Type B pancreatic cell (in vitro differentiated cells): ENCODE measurements at regions not wholly inside any gene's neighbourhood (a gene's known extent, or its start where the extent isn't known, plus 50 kb on each side); places are given as distances from the start of the nearest gene placed in this dataset.

Source experiments
- DNase-seq: peaks from one replicate; pipeline ENCODE4 v3.0.0; 2021; ENCODE audit warnings: mixed read lengths; ENCODE audit not compliant: unreplicated experiment; ENCODE audit errors: extremely low spot score
- H3K27ac Mint-ChIP-seq: 2 replicates; pipeline ENCODE4 v1.8.0; 2021; ENCODE audit warnings: mild to moderate bottlenecking, mixed read lengths
- H3K27me3 Mint-ChIP-seq: 2 replicates; pipeline ENCODE4 v1.8.0; 2021; ENCODE audit warnings: mixed read lengths
- H3K36me3 Mint-ChIP-seq: 2 replicates; pipeline ENCODE4 v1.8.0; 2021; ENCODE audit warnings: mixed read lengths
- H3K4me1 Mint-ChIP-seq: one replicate; pipeline ENCODE4 v1.8.0; 2021; ENCODE audit warnings: mixed read lengths; ENCODE audit not compliant: unreplicated experiment
- H3K4me3 Mint-ChIP-seq: 2 replicates; pipeline ENCODE4 v1.8.0; 2021; ENCODE audit warnings: mild to moderate bottlenecking, mixed read lengths
- H3K9me3 Mint-ChIP-seq: 2 replicates; pipeline ENCODE4 v1.8.0; 2021; ENCODE audit warnings: mixed read lengths
- TF ChIP-seq, protein P1 (sequence below): fragments of 200-600 bp; sonication (generic); conservative IDR thresholded peaks from 2 replicates; pipeline ENCODE4 v1.5.0; 2021; ENCODE audit warnings: antibody characterized with exemption, mild to moderate bottlenecking

DNA sequence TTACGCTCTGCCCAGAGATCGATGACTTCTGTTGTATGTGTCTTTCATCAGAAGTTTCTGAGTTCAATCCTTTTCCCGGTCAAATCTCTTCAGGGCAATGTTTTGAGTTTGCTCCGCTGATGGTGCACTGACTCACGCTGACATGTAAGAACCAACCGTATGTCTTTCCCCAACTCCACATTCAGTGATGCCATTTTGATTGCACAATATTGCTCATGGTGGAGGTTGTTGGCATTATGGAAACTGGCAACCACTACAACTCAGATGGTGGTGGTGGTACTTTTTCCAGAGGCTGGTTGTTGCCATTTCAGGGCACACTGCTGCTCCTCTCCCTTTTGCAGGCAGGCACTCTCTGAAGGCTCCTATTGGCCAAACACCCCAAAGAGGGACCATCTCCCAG lies 751.5 kb downstream of the DCDC2C start:
- Mint-ChIP-seq H3K27ac (no peak overlapping the region), H3K36me3 (no peaks in the 10 kb centered on the region), H3K4me3 (no peak overlapping the region), H3K9me3 (no peaks in the 10 kb centered on the region), H3K4me1 (no peaks in the 10 kb centered on the region), H3K27me3 (peaks cover 3% of the 10 kb centered on the region)
- DNase-seq, result no peak
- TF ChIP-seq, protein P1, sequence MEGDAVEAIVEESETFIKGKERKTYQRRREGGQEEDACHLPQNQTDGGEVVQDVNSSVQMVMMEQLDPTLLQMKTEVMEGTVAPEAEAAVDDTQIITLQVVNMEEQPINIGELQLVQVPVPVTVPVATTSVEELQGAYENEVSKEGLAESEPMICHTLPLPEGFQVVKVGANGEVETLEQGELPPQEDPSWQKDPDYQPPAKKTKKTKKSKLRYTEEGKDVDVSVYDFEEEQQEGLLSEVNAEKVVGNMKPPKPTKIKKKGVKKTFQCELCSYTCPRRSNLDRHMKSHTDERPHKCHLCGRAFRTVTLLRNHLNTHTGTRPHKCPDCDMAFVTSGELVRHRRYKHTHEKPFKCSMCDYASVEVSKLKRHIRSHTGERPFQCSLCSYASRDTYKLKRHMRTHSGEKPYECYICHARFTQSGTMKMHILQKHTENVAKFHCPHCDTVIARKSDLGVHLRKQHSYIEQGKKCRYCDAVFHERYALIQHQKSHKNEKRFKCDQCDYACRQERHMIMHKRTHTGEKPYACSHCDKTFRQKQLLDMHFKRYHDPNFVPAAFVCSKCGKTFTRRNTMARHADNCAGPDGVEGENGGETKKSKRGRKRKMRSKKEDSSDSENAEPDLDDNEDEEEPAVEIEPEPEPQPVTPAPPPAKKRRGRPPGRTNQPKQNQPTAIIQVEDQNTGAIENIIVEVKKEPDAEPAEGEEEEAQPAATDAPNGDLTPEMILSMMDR, result no peak

DNA sequence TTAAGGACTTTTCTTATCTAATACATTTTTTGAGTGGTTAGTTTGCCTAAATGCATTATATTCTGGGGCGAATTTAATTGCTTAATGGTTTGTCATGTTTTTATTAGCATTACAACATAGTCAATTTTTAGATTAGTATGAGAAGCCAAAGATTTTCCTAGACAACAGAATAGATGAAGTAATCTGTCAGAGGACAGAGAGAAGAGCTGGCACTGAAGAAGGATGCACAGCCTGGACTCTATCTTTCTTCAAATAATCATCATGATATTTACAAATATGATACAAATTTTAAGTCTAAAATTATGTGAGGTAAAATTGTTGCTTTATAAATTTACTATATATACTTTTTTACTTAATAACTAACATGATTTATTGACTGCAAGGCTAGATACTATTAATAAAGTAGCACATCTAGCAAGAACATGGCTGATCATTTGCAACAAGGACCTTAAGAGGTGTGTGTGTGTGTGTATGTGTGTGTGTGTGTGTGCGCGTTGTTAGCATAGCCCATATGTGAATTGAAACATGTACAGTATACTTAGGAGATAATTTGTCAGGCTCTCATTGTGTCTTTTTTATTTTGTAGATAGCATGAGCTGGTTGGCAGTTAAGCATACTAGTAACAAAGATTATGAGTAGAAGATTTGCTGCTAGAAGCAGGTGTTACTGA lies 752.2 kb downstream of the DCDC2C start:
- Mint-ChIP-seq H3K4me3 (no peak overlapping the region), H3K4me1 (no peaks in the 10 kb centered on the region), H3K27ac (no peak overlapping the region), H3K9me3 (no peaks in the 10 kb centered on the region), H3K27me3 (peaks cover 3% of the 10 kb centered on the region), H3K36me3 (no peaks in the 10 kb centered on the region)
- DNase-seq, result no peak
- TF ChIP-seq, protein P1, result no peak

DNA sequence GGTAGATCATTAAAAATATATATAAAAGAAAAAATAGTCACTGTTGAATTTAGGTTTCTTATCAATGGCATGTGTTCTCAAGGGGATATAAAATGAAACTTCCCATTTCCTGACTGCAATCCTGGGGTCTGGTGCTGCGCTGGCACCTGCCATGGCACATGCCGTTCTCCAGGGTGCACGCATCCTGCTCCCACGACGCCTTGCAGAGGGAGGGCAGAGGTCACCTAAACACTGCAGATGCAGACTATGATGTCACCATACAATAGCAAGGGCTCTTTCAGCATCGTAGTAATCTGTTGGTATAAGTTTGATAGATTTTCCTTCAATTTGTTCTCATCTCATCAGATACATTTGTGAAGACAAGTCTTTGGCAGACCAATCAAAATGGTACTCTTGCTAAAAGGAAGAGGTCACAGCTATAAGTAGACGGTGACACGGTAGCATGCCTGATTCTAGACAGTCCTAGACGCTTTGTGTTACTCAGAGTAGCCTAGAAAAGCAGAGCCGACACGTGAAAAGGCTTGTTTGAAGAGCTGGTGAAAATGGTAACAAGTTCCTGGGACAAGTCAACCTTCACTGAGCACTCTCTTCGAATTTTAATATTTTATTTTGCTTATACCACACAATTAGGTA lies 761.4 kb downstream of the DCDC2C start:
- H3K4me1 Mint-ChIP-seq, result peaks cover 4% of the 10 kb centered on the region
- H3K27ac Mint-ChIP-seq, result no peak overlapping the region
- no peaks in the 10 kb centered on the region for H3K9me3 Mint-ChIP-seq
- H3K4me3 Mint-ChIP-seq, result no peak overlapping the region
- H3K27me3 Mint-ChIP-seq, result peaks cover 3% of the 10 kb centered on the region
- no peaks in the 10 kb centered on the region for H3K36me3 Mint-ChIP-seq
- TF ChIP-seq, protein P1, result no peak
- no peak for DNase-seq

DNA sequence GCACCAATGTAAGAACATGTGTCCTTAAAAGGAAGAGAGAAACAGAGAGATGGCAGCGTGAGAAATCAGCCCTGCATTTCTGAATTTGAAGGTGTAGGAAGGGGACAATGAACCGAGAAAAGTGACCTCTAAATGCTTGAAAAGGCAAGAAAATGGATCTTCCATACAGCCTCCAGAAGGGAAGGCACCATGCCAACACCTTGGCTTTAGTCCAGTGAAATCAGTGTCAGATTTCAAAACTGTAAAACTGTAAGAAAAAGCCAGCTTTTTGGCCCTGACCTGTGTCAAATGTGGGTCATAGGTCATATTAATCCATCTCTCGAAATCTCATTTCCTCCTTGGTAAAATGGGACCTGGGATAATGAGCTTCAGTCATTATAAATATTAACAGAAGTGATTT lies 762.3 kb downstream of the DCDC2C start:
- H3K4me1 Mint-ChIP-seq, result peaks cover 4% of the 10 kb centered on the region
- H3K9me3 Mint-ChIP-seq, result no peaks in the 10 kb centered on the region
- no peak for DNase-seq
- no peak overlapping the region for H3K4me3 Mint-ChIP-seq
- TF ChIP-seq, protein P1, result no peak
- peaks cover 6% of the 10 kb centered on the region for H3K27me3 Mint-ChIP-seq
- no peaks in the 10 kb centered on the region for H3K36me3 Mint-ChIP-seq
- no peak overlapping the region for H3K27ac Mint-ChIP-seq

DNA sequence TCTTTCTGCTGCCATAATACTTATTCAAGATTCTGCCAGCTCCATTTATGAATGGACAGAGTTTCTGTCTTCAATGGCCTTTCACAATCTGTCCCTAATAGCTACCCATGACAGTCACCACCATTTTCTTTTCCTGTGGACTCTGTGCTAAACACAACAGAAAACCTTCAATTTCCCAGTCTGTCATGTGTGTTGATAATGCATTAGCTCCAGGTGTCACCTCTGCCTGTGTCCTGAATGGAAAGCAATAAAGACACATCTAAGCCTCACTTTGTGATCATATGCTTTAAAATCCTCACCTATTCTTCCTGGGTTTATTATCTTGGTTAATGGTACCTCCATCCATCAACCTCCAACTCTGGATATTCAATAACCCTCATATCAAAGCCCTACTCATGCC lies 772.2 kb downstream of the DCDC2C start:
- H3K27ac Mint-ChIP-seq, result no peak overlapping the region
- no peaks in the 10 kb centered on the region for H3K27me3 Mint-ChIP-seq
- no peaks in the 10 kb centered on the region for H3K36me3 Mint-ChIP-seq
- H3K9me3 Mint-ChIP-seq, result peaks cover 6% of the 10 kb centered on the region
- H3K4me1 Mint-ChIP-seq, result no peaks in the 10 kb centered on the region
- DNase-seq, result no peak
- no peak overlapping the region for H3K4me3 Mint-ChIP-seq
- TF ChIP-seq, protein P1, result no peak
